ENCODE measurements at regions not wholly inside any gene's neighbourhood (a gene's known extent, or its start where the extent isn't known, plus 50 kb on each side); places are given as distances from the start of the nearest gene placed in this dataset.

- Histone ChIP-seq H3K27ac (no peak overlapping the region), H3K4me1 (ENCODE audit: low read depth, poor library complexity, severe bottlenecking) (no peaks in the 10 kb centered on the region), H3K79me2 (ENCODE audit: insufficient read depth, low read depth) (no peaks in the 10 kb centered on the region), H3K27me3 (ENCODE audit: insufficient read depth, low read depth) (no peaks in the 10 kb centered on the region), H4K20me1 (ENCODE audit: insufficient read depth) (no peaks in the 10 kb centered on the region), H3K4me2 (no peak overlapping the region), H3K36me3 (ENCODE audit: insufficient read depth) (no peaks in the 10 kb centered on the region), H3K4me3 (IDR thresholded peaks at IDR 0.05; ENCODE audit: insufficient read depth, low read depth, low read length) (no peak overlapping the region), H3K9ac (no peak overlapping the region), H2AFZ (ENCODE audit: low read depth) (no peak overlapping the region)
- TF ChIP-seq, protein P1, sequence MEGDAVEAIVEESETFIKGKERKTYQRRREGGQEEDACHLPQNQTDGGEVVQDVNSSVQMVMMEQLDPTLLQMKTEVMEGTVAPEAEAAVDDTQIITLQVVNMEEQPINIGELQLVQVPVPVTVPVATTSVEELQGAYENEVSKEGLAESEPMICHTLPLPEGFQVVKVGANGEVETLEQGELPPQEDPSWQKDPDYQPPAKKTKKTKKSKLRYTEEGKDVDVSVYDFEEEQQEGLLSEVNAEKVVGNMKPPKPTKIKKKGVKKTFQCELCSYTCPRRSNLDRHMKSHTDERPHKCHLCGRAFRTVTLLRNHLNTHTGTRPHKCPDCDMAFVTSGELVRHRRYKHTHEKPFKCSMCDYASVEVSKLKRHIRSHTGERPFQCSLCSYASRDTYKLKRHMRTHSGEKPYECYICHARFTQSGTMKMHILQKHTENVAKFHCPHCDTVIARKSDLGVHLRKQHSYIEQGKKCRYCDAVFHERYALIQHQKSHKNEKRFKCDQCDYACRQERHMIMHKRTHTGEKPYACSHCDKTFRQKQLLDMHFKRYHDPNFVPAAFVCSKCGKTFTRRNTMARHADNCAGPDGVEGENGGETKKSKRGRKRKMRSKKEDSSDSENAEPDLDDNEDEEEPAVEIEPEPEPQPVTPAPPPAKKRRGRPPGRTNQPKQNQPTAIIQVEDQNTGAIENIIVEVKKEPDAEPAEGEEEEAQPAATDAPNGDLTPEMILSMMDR (conservative IDR thresholded peaks at IDR 0.05; ENCODE audit: low read depth, low read length) = no peak
Observed at GRCh38 chr13:69601661-69602060, 506.0 kb upstream of the ATXN8OS start.

DNA sequence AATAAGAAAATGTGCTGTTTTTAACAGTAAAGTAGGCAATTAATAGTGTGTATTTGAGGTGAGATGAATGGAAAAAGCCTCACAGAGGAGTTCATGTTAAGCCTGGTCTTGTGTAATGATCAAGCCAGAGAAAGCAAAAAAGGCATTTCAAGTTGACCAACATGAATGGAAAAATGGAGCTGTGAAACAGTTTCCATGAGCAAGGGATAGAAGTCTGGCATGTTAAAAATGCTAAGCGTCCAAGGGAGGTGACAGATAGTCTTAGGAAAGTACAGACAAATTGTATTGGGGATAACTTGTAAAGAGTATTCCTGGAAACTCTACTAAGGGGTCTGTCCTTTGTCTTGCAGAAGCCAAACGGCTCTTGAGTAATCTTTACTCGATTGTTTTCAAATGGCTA is 506.8 kb upstream of the ATXN8OS start:
- Histone ChIP-seq H2AFZ (ENCODE audit: low read depth) (no peak overlapping the region), H3K4me3 (IDR thresholded peaks at IDR 0.05; ENCODE audit: insufficient read depth, low read depth, low read length) (no peak overlapping the region), H3K4me2 (no peak overlapping the region), H3K27ac (no peak overlapping the region), H4K20me1 (ENCODE audit: insufficient read depth) (no peaks in the 10 kb centered on the region), H3K36me3 (ENCODE audit: insufficient read depth) (no peaks in the 10 kb centered on the region), H3K79me2 (ENCODE audit: insufficient read depth, low read depth) (no peaks in the 10 kb centered on the region), H3K9ac (no peak overlapping the region), H3K4me1 (ENCODE audit: low read depth, poor library complexity, severe bottlenecking) (no peaks in the 10 kb centered on the region), H3K27me3 (ENCODE audit: insufficient read depth, low read depth) (no peaks in the 10 kb centered on the region)
- TF ChIP-seq, protein P1 (conservative IDR thresholded peaks at IDR 0.05; ENCODE audit: low read depth, low read length) = no peak

- no peaks in the 10 kb centered on the region for H3K79me2 ChIP-seq (ENCODE audit: insufficient read depth, low read depth)
- no peak overlapping the region for H3K9ac ChIP-seq
- TF ChIP-seq, protein P1 (conservative IDR thresholded peaks at IDR 0.05; ENCODE audit: low read depth, low read length) = no peak
- no peaks in the 10 kb centered on the region for H3K36me3 ChIP-seq (ENCODE audit: insufficient read depth)
- H3K4me2 ChIP-seq = no peak overlapping the region
- H4K20me1 ChIP-seq (ENCODE audit: insufficient read depth) = no peaks in the 10 kb centered on the region
- no peak overlapping the region for H3K4me3 ChIP-seq (IDR thresholded peaks at IDR 0.05; ENCODE audit: insufficient read depth, low read depth, low read length)
- no peaks in the 10 kb centered on the region for H3K27me3 ChIP-seq (ENCODE audit: insufficient read depth, low read depth)
- no peaks in the 10 kb centered on the region for H3K4me1 ChIP-seq (ENCODE audit: low read depth, poor library complexity, severe bottlenecking)
- H2AFZ ChIP-seq (ENCODE audit: low read depth) = no peak overlapping the region
- no peak overlapping the region for H3K27ac ChIP-seq
Observed at GRCh38 chr13:69597088-69597487, 510.5 kb upstream of the ATXN8OS start.

DNA sequence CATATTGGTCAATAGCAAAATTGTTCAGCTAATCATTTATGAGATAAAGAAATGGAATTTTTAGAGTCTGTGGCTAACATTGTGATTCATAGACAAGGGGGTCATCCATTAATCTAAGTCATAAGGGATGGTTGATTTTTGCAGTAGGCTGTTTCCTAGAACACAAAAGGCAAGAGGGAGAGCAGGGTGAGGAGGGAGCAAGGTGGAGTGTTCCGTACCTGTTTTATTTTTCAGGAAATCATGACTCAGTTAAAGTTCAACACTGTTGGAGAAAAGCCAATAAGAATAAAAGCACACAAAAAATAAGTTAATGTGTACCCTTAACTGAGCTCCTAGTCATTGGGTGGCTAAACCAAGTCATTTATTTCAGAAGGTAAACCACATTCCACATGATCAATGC is 512.4 kb upstream of the ATXN8OS start:
- Histone ChIP-seq H3K36me3 (ENCODE audit: insufficient read depth) (no peaks in the 10 kb centered on the region), H3K9ac (no peak overlapping the region), H2AFZ (ENCODE audit: low read depth) (no peak overlapping the region), H3K4me3 (IDR thresholded peaks at IDR 0.05; ENCODE audit: insufficient read depth, low read depth, low read length) (no peak overlapping the region), H3K4me2 (no peak overlapping the region), H3K79me2 (ENCODE audit: insufficient read depth, low read depth) (no peaks in the 10 kb centered on the region), H3K4me1 (ENCODE audit: low read depth, poor library complexity, severe bottlenecking) (no peaks in the 10 kb centered on the region), H3K27me3 (ENCODE audit: insufficient read depth, low read depth) (no peaks in the 10 kb centered on the region), H4K20me1 (ENCODE audit: insufficient read depth) (no peaks in the 10 kb centered on the region), H3K27ac (no peak overlapping the region)
- TF ChIP-seq, protein P1 (conservative IDR thresholded peaks at IDR 0.05; ENCODE audit: low read depth, low read length) = no peak
